ENCODE measurements at regions not wholly inside any gene's neighbourhood (a gene's known extent, or its start where the extent isn't known, plus 50 kb on each side); places are given as distances from the start of the nearest gene placed in this dataset.
"Not testable (repeated sequence)": the region's sequence is repeated elsewhere in the genome, so short reads cannot be mapped to it uniquely, and the experiment has no call there.

DNA sequence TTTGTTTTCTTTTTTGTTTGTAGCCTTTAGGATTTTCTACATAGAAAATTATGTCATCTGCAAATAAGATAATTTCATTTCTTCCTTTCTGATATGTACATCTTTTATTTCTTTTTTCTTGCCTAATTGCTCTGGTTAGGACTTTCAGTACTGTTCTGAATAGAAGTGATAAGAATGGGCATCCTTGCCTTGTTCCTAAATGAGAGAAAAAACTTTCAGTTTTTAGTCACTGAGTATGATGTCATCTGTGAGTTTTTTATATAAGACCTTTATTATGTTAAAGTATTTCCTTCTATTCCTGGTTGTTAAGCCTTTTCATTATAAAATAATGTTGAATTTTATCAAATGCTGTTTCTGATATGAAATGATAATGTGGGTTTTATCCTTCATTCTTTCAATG lies 76.0 kb upstream of the SLC35F3 start:
- H3K9me3 ChIP-seq (ENCODE audit: insufficient read depth, low read depth, low read length), result no peaks in the 10 kb centered on the region

DNA sequence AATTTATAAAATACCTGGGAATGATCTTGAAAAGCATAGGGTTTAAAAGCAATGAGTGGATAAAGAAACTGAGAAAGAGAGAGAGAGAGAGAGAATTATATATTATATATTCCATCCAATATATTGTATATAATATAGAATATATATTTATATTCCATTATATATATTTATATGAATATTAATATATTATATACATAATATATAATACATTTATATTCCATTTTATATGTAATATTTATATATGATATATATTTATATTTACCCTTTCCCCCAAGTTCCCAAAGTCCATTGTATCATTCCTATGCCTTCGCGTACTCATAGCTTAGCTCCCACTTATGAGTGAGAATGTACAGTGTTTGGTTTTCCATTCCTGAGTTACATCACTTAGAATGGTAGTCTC lies 69.9 kb upstream of the SLC35F3 start:
- no peaks in the 10 kb centered on the region for H3K4me1 ChIP-seq (ENCODE audit: insufficient read depth, low read length)
- DNase-seq (ENCODE audit: low read depth) (no peak), FAIRE-seq (no peak)
- no peak overlapping the region for H3K4me2 ChIP-seq (ENCODE audit: low read length)
- Mint-ChIP-seq H3K36me3 (ENCODE audit: low read depth, unreplicated experiment) (no peaks in the 10 kb centered on the region), H3K27me3 (ENCODE audit: low read depth, unreplicated experiment) (no peaks in the 10 kb centered on the region), H3K4me1 (ENCODE audit: low read depth, unreplicated experiment) (no peaks in the 10 kb centered on the region), H3K4me3 (ENCODE audit: unreplicated experiment) (no peak overlapping the region), H3K9me3 (ENCODE audit: unreplicated experiment) (no peaks in the 10 kb centered on the region), H3K27ac (ENCODE audit: unreplicated experiment) (no peak overlapping the region)
- no peaks in the 10 kb centered on the region for H4K20me1 ChIP-seq (ENCODE audit: insufficient read depth, low read length)
- no peaks in the 10 kb centered on the region for H3K9me3 ChIP-seq (ENCODE audit: insufficient read depth, low read depth, low read length)
- TF ChIP-seq EZH2 (IDR thresholded peaks at IDR 0.05; ENCODE audit: insufficient read depth, low read length) (no peak), CTCF (IDR thresholded peaks at IDR 0.05; ENCODE audit: insufficient read depth, low read depth, low read length) (no peak)
- no peak overlapping the region for H3K4me3 ChIP-seq (ENCODE audit: insufficient read depth, low read depth, low read length)
- H3K27ac ChIP-seq (ENCODE audit: low read depth, low read length), result no peak overlapping the region
- H3K79me2 ChIP-seq (ENCODE audit: insufficient read depth, low read length), result no peaks in the 10 kb centered on the region
- H2AFZ ChIP-seq (ENCODE audit: low read depth, low read length), result no peak overlapping the region
- H3K9ac ChIP-seq (ENCODE audit: low read length), result no peak overlapping the region
- H3K27me3 ChIP-seq (ENCODE audit: insufficient read depth, low read length), result no peaks in the 10 kb centered on the region
- H3K36me3 ChIP-seq (ENCODE audit: insufficient read depth, low read length), result no peaks in the 10 kb centered on the region

More for the DNA sequence above, 76.0 kb upstream of the SLC35F3 start:
- Histone ChIP-seq H3K79me2 (ENCODE audit: insufficient read depth, low read length) (no peaks in the 10 kb centered on the region), H3K4me2 (ENCODE audit: low read length) (no peak overlapping the region), H3K9ac (ENCODE audit: low read length) (no peak overlapping the region), H3K27me3 (ENCODE audit: insufficient read depth, low read length) (no peaks in the 10 kb centered on the region), H3K27ac (ENCODE audit: low read depth, low read length) (no peak overlapping the region), H3K4me1 (ENCODE audit: insufficient read depth, low read length) (no peaks in the 10 kb centered on the region), H3K4me3 (ENCODE audit: insufficient read depth, low read depth, low read length) (no peak overlapping the region), H3K36me3 (ENCODE audit: insufficient read depth, low read length) (no peaks in the 10 kb centered on the region), H4K20me1 (ENCODE audit: insufficient read depth, low read length) (no peaks in the 10 kb centered on the region), H2AFZ (ENCODE audit: low read depth, low read length) (no peak overlapping the region)
- H3K4me3 Mint-ChIP-seq (ENCODE audit: unreplicated experiment), result no peak overlapping the region
- no peaks in the 10 kb centered on the region for H3K36me3 Mint-ChIP-seq (ENCODE audit: low read depth, unreplicated experiment)
- no peak for DNase-seq (ENCODE audit: low read depth)
- H3K9me3 Mint-ChIP-seq (ENCODE audit: unreplicated experiment), result no peaks in the 10 kb centered on the region
- no peak for FAIRE-seq
- peaks cover 3% of the 10 kb centered on the region for H3K27me3 Mint-ChIP-seq (ENCODE audit: low read depth, unreplicated experiment)
- no peaks in the 10 kb centered on the region for H3K4me1 Mint-ChIP-seq (ENCODE audit: low read depth, unreplicated experiment)
- H3K27ac Mint-ChIP-seq (ENCODE audit: unreplicated experiment), result no peak overlapping the region
- TF ChIP-seq CTCF (IDR thresholded peaks at IDR 0.05; ENCODE audit: insufficient read depth, low read depth, low read length) (no peak), EZH2 (IDR thresholded peaks at IDR 0.05; ENCODE audit: insufficient read depth, low read length) (no peak)

DNA sequence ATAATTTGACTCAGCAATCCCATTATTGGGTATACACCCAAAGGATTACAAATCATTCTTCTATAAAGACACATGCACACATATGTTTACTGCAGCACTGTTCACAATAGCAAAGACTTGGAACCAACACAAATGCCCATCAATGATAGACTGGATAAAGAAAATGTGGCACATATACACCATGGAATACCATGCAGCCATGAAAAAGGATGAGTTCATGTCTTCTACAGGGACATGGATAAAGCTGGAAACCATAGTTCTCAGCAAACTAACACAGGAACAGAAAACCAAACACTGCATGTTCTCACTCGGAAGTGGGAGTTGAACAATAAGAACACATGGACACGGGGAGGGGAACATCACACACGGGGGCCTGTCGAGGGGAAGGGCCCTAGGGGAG lies 66.3 kb upstream of the SLC35F3 start:
- H3K36me3 Mint-ChIP-seq (ENCODE audit: low read depth, unreplicated experiment); H3K4me3 Mint-ChIP-seq (ENCODE audit: unreplicated experiment); H3K4me3 ChIP-seq (ENCODE audit: insufficient read depth, low read depth, low read length); H3K9me3 ChIP-seq (ENCODE audit: insufficient read depth, low read depth, low read length); H2AFZ ChIP-seq (ENCODE audit: low read depth, low read length); H3K27me3 ChIP-seq (ENCODE audit: insufficient read depth, low read length); H3K27ac Mint-ChIP-seq (ENCODE audit: unreplicated experiment); H3K9ac ChIP-seq (ENCODE audit: low read length); H3K79me2 ChIP-seq (ENCODE audit: insufficient read depth, low read length); H3K4me2 ChIP-seq (ENCODE audit: low read length); H3K27me3 Mint-ChIP-seq (ENCODE audit: low read depth, unreplicated experiment); DNase-seq (ENCODE audit: low read depth); H3K27ac ChIP-seq (ENCODE audit: low read depth, low read length); H4K20me1 ChIP-seq (ENCODE audit: insufficient read depth, low read length); FAIRE-seq; H3K4me1 Mint-ChIP-seq (ENCODE audit: low read depth, unreplicated experiment); H3K4me1 ChIP-seq (ENCODE audit: insufficient read depth, low read length); H3K36me3 ChIP-seq (ENCODE audit: insufficient read depth, low read length); H3K9me3 Mint-ChIP-seq (ENCODE audit: unreplicated experiment): not testable (repeated sequence)
